GM23248 (cell line): ENCODE measurements at regions not wholly inside any gene's neighbourhood (a gene's known extent, or its start where the extent isn't known, plus 50 kb on each side); places are given as distances from the start of the nearest gene placed in this dataset.

ENCODE experiments used
- DNase-seq: peaks from one replicate; pipeline ENCODE4 v3.0.0-alpha.2; 2015
- H2AFZ ChIP-seq: fragments of 200-600 bp; sonication (generic); 2 replicates; pipeline ENCODE4 v1.6.1; 2016; ENCODE audit warnings: antibody characterized with exemption
- H3F3A ChIP-seq: fragments of 200-600 bp; sonication (generic); 2 replicates; pipeline ENCODE4 v1.6.1; 2016; ENCODE audit warnings: mild to moderate bottlenecking, antibody characterized with exemption, mixed run types; ENCODE audit not compliant: insufficient read depth
- H3K27ac ChIP-seq: fragments of 200-600 bp; sonication (generic); 2 replicates; pipeline ENCODE4 v1.5.1; 2016; ENCODE audit warnings: mild to moderate bottlenecking
- H3K27me3 ChIP-seq: fragments of 200-600 bp; sonication (generic); replicated peaks from 2 replicates; pipeline ENCODE4 v1.6.1; 2016; ENCODE audit warnings: mild to moderate bottlenecking; ENCODE audit not compliant: insufficient read depth
- H3K36me3 ChIP-seq: fragments of 200-600 bp; sonication (generic); 2 replicates; pipeline ENCODE4 v1.6.1; 2016; ENCODE audit warnings: low read depth, mild to moderate bottlenecking
- H3K4me1 ChIP-seq: fragments of 200-600 bp; sonication (generic); 2 replicates; pipeline ENCODE4 v1.6.1; 2016; ENCODE audit warnings: mild to moderate bottlenecking; ENCODE audit not compliant: insufficient read depth
- H3K4me2 ChIP-seq: fragments of 200-600 bp; sonication (generic); one replicate; pipeline ENCODE4 v1.6.1; 2016; ENCODE audit warnings: mild to moderate bottlenecking; ENCODE audit not compliant: unreplicated experiment
- H3K4me3 ChIP-seq: fragments of 200-600 bp; sonication (generic); 2 replicates; pipeline ENCODE4 v1.5.1; 2016; ENCODE audit warnings: mild to moderate bottlenecking
- H3K79me2 ChIP-seq: fragments of 200-600 bp; sonication (generic); 2 replicates; pipeline ENCODE4 v1.6.1; 2016; ENCODE audit warnings: mild to moderate bottlenecking; ENCODE audit not compliant: insufficient read depth
- H3K9ac ChIP-seq: fragments of 200-600 bp; sonication (generic); 2 replicates; pipeline ENCODE4 v1.6.1; 2016; ENCODE audit warnings: mild to moderate bottlenecking
- H3K9me2 ChIP-seq: fragments of 200-600 bp; sonication (generic); 2 replicates; pipeline ENCODE4 v1.6.1; 2016; ENCODE audit warnings: mixed run types, mild to moderate bottlenecking, moderate library complexity; ENCODE audit not compliant: insufficient read depth
- H3K9me3 ChIP-seq: fragments of 200-600 bp; sonication (generic); one replicate; pipeline ENCODE4 v1.6.1; 2017; ENCODE audit warnings: low read depth
- H4K20me1 ChIP-seq: fragments of 200-600 bp; sonication (generic); 2 replicates; pipeline ENCODE4 v1.6.0; 2016; ENCODE audit not compliant: insufficient read depth
- EZH2 ChIP-seq: fragments of 200-600 bp; sonication (generic); IDR thresholded peaks from 2 replicates; pipeline ENCODE4 v1.6.1; 2018; ENCODE audit warnings: antibody characterized with exemption, mild to moderate bottlenecking; ENCODE audit not compliant: insufficient read depth, poor library complexity, severe bottlenecking
- EZH2phosphoT487 ChIP-seq: fragments of 200-600 bp; sonication (generic); IDR thresholded peaks from 2 replicates; pipeline ENCODE4 v1.6.1; 2018; ENCODE audit warnings: antibody characterized with exemption, moderate library complexity, mild to moderate bottlenecking, low read depth; ENCODE audit not compliant: insufficient read depth
- whole genome bisulfite sequencing, 2 experiments: methylation state at CpG; one replicate each; pipeline ENCODE4 v1.1.6; 2015 to 2017; ENCODE audit warnings: low lambda C conversion rate in 2 of 2, low coverage in 1 of 2; ENCODE audit errors: missing lambda C conversion rate in 2 of 2; 5-methylcytosine and 5-hydroxymethylcytosine counted together
- in situ Hi-C: fragments of 300-500 bp; cut with MboI; formaldehyde crosslinking; loops from 2 replicates; pipeline ENCODE4 v1.15.0; 2020

- Histone ChIP-seq H3K79me2 (no peaks in the 10 kb centered on the region), H3K27ac (no peak overlapping the region), H3K9ac (no peak overlapping the region), H2AFZ (no peak overlapping the region), H3K36me3 (no peaks in the 10 kb centered on the region), H3K4me2 (no peak overlapping the region), H3K27me3 (no peaks in the 10 kb centered on the region), H3K9me3 (no peaks in the 10 kb centered on the region), H3F3A (peaks cover 14% of the 10 kb centered on the region), H4K20me1 (no peaks in the 10 kb centered on the region), H3K4me1 (peaks cover 7% of the 10 kb centered on the region; the same call in 1 of the 2 replicates), H3K9me2 (no peaks in the 10 kb centered on the region), H3K4me3 (no peak overlapping the region)
- in situ Hi-C loops: no loop called here
- 38 to 49% methylated on average over 3 of the region's 3 CpGs for WGBS, 2 experiments
- TF ChIP-seq EZH2phosphoT487 (no peak), EZH2 (no peak)
- DNase-seq: no peak
Observed at GRCh38 chr9:89982016-89982415, 377.2 kb downstream of the GADD45G start.

GRCh38 chr9:89983411-89983810, 378.6 kb downstream of the GADD45G start:
- no peak overlapping the region for H3K4me3 ChIP-seq
- 41 to 44% methylated on average over 3 of the region's 3 CpGs for WGBS, 2 experiments
- no peaks in the 10 kb centered on the region for H3K9me2 ChIP-seq
- no peaks in the 10 kb centered on the region for H3K9me3 ChIP-seq
- in situ Hi-C loops: no loop called here
- TF ChIP-seq EZH2 (no peak), EZH2phosphoT487 (no peak)
- H3K9ac ChIP-seq: no peak overlapping the region
- H3K27me3 ChIP-seq: no peaks in the 10 kb centered on the region
- no peak overlapping the region for H2AFZ ChIP-seq
- H3K27ac ChIP-seq: no peak overlapping the region
- no peak overlapping the region for H3K4me2 ChIP-seq
- H3K4me1 ChIP-seq: peaks cover 7% of the 10 kb centered on the region; the same call in 1 of the 2 replicates
- H4K20me1 ChIP-seq: no peaks in the 10 kb centered on the region
- H3K79me2 ChIP-seq: no peaks in the 10 kb centered on the region
- peak; percentile 27 for DNase-seq
- H3K36me3 ChIP-seq: no peaks in the 10 kb centered on the region
- H3F3A ChIP-seq: peaks cover 14% of the 10 kb centered on the region

GRCh38 chr9:89984214-89984613, 379.4 kb downstream of the GADD45G start:
- no peak overlapping the region for H2AFZ ChIP-seq
- H3K4me2 ChIP-seq: no peak overlapping the region
- no peak overlapping the region for H3K27ac ChIP-seq
- H3K4me1 ChIP-seq: peaks cover 7% of the 10 kb centered on the region; the same call in 1 of the 2 replicates
- no peak for TF ChIP-seq EZH2phosphoT487
- TF ChIP-seq EZH2: no peak
- no peaks in the 10 kb centered on the region for H3K9me3 ChIP-seq
- no peaks in the 10 kb centered on the region for H4K20me1 ChIP-seq
- WGBS, 2 experiments: 0 to 13% methylated on average over 1 of the region's 1 CpG
- H3K4me3 ChIP-seq: no peak overlapping the region
- no peaks in the 10 kb centered on the region for H3K79me2 ChIP-seq
- no peaks in the 10 kb centered on the region for H3K9me2 ChIP-seq
- in situ Hi-C loops: no loop called here
- no peaks in the 10 kb centered on the region for H3K36me3 ChIP-seq
- no peaks in the 10 kb centered on the region for H3K27me3 ChIP-seq
- DNase-seq: peak; percentile 50
- no peak overlapping the region for H3K9ac ChIP-seq
- H3F3A ChIP-seq: peaks cover 14% of the 10 kb centered on the region

- TF ChIP-seq EZH2: no peak
- no peak for TF ChIP-seq EZH2phosphoT487
Observed at GRCh38 chr9:89985068-89985467, 380.3 kb downstream of the GADD45G start.

GRCh38 chr9:89986190-89986589, 381.4 kb downstream of the GADD45G start:
- 32 to 53% methylated on average over 2 of the region's 2 CpGs for WGBS, 2 experiments
- H3K9me3 ChIP-seq: no peaks in the 10 kb centered on the region

More at GRCh38 chr9:89985068-89985467, 380.3 kb downstream of the GADD45G start:
- H3K9me3 ChIP-seq: no peaks in the 10 kb centered on the region
- H3K27me3 ChIP-seq: no peaks in the 10 kb centered on the region
- H3K27ac ChIP-seq: no peak overlapping the region
- no peaks in the 10 kb centered on the region for H4K20me1 ChIP-seq
- no peak overlapping the region for H2AFZ ChIP-seq
- no peak overlapping the region for H3K4me3 ChIP-seq
- H3K4me1 ChIP-seq: peaks cover 7% of the 10 kb centered on the region; the same call in 1 of the 2 replicates
- in situ Hi-C loops: no loop called here
- H3K36me3 ChIP-seq: no peaks in the 10 kb centered on the region
- WGBS, 2 experiments: 72 to 91% methylated on average over 2 of the region's 2 CpGs
- H3K4me2 ChIP-seq: no peak overlapping the region
- no peaks in the 10 kb centered on the region for H3K79me2 ChIP-seq
- DNase-seq: no peak
- H3K9me2 ChIP-seq: no peaks in the 10 kb centered on the region
- peaks cover 14% of the 10 kb centered on the region for H3F3A ChIP-seq
- H3K9ac ChIP-seq: no peak overlapping the region

More at GRCh38 chr9:89986190-89986589, 381.4 kb downstream of the GADD45G start:
- TF ChIP-seq EZH2 (no peak), EZH2phosphoT487 (no peak)
- no peaks in the 10 kb centered on the region for H3K9me2 ChIP-seq
- in situ Hi-C loops: no loop called here
- H4K20me1 ChIP-seq: no peaks in the 10 kb centered on the region
- peaks cover 7% of the 10 kb centered on the region; the same call in 1 of the 2 replicates for H3K4me1 ChIP-seq
- no peaks in the 10 kb centered on the region for H3K36me3 ChIP-seq
- DNase-seq: no peak
- no peak overlapping the region for H3K4me3 ChIP-seq
- H3F3A ChIP-seq: peaks cover 14% of the 10 kb centered on the region
- no peak overlapping the region for H2AFZ ChIP-seq
- no peak overlapping the region for H3K4me2 ChIP-seq
- no peak overlapping the region for H3K9ac ChIP-seq
- H3K27me3 ChIP-seq: no peaks in the 10 kb centered on the region; the same call in 1 of the 2 replicates
- no peaks in the 10 kb centered on the region for H3K79me2 ChIP-seq
- no peak overlapping the region for H3K27ac ChIP-seq
